Fibroblast of villous mesenchyme (primary cell): ENCODE measurements at regions not wholly inside any gene's neighbourhood (a gene's known extent, or its start where the extent isn't known, plus 50 kb on each side); places are given as distances from the start of the nearest gene placed in this dataset.
"Not testable (repeated sequence)": the region's sequence is repeated elsewhere in the genome, so short reads cannot be mapped to it uniquely, and the experiment has no call there.

Source experiments
- DNase-seq: peaks from one replicate; pipeline ENCODE4 v3.0.0-alpha.2; 2010; ENCODE audit warnings: low read depth
- H3K4me3 ChIP-seq: 2 replicates; pipeline ENCODE4 v1.5.1; 2011; ENCODE audit warnings: low read depth, mild to moderate bottlenecking, low read length
- TF ChIP-seq, protein P1 (sequence below): IDR thresholded peaks from 2 replicates; pipeline ENCODE4 v1.5.1; 2012; ENCODE audit warnings: low read depth, mild to moderate bottlenecking, low read length; ENCODE audit not compliant: insufficient read depth

- no peak for DNase-seq
- H3K4me3 ChIP-seq, result no peak overlapping the region
- TF ChIP-seq, protein P1, sequence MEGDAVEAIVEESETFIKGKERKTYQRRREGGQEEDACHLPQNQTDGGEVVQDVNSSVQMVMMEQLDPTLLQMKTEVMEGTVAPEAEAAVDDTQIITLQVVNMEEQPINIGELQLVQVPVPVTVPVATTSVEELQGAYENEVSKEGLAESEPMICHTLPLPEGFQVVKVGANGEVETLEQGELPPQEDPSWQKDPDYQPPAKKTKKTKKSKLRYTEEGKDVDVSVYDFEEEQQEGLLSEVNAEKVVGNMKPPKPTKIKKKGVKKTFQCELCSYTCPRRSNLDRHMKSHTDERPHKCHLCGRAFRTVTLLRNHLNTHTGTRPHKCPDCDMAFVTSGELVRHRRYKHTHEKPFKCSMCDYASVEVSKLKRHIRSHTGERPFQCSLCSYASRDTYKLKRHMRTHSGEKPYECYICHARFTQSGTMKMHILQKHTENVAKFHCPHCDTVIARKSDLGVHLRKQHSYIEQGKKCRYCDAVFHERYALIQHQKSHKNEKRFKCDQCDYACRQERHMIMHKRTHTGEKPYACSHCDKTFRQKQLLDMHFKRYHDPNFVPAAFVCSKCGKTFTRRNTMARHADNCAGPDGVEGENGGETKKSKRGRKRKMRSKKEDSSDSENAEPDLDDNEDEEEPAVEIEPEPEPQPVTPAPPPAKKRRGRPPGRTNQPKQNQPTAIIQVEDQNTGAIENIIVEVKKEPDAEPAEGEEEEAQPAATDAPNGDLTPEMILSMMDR, result no peak
Observed at GRCh38 chr14:99034711-99035171, 237.3 kb downstream of the BCL11B start.

- TF ChIP-seq, protein P1, result no peak
- no peak for DNase-seq
- no peak overlapping the region for H3K4me3 ChIP-seq
Observed at GRCh38 chr14:99035268-99035667, 236.7 kb downstream of the BCL11B start.

- DNase-seq, result peak; percentile 55
- TF ChIP-seq, protein P1, result no peak
- H3K4me3 ChIP-seq, result no peak overlapping the region
Observed at GRCh38 chr14:99035712-99036610, 236.0 kb downstream of the BCL11B start.

DNA sequence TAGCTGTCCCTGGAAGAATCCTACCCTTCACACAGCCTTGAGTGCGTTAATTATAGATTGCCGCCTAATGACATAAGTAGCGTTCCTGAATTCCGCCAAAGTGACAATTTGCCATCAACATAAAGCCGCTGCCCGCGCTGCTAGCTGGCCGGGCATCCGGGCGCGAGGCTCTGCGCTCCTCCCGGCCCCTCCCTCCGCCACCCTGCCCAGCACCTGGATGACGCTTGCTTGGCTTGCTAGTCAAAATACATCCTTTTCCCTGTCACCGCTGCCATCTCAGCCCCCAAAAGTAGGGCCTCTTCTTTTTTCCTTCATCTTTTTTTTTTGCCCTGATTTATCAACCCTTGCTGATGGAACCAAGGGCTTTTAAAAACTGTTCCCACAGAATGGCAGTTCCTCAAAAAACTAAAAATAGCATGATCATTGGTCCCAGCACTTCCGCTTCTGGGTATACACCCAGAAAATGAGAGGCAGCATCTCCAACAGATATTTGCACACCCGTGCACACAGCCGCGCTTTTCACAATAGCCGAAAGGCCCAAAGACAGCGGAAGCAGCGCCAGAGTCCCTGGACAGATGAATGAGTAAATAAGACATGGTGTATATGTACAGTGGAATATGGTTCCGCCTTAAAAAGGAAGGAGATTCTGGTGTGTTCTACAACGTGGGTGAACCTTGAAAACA, 235.2 kb downstream of the BCL11B start:
- no peak overlapping the region for H3K4me3 ChIP-seq
- no peak for DNase-seq
- TF ChIP-seq, protein P1, result no peak

DNA sequence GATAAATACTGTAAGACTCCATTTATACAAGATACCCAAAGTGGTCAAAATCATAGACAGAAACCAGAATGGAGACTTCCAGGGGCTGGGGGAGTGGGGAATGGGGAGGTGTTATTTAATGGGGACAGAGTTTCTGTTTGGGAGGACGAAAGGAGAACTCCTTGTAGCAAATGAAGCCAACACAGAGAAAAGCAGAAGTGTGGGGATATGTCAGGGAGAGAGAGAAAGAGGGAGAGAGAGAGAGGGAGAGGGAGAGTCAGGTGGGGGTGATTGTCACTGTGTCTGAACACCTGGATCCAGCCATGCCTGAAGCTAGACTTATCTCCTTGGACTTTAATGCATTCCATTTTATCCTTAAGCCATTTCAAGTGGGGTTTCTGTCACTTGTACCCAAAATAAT, 234.7 kb downstream of the BCL11B start:
- H3K4me3 ChIP-seq, DNase-seq: not testable (repeated sequence)

GRCh38 chr14:99037777-99038430, 234.1 kb downstream of the BCL11B start:
- TF ChIP-seq, protein P1, result no peak
- no peak overlapping the region for H3K4me3 ChIP-seq
- DNase-seq, result no peak

DNA sequence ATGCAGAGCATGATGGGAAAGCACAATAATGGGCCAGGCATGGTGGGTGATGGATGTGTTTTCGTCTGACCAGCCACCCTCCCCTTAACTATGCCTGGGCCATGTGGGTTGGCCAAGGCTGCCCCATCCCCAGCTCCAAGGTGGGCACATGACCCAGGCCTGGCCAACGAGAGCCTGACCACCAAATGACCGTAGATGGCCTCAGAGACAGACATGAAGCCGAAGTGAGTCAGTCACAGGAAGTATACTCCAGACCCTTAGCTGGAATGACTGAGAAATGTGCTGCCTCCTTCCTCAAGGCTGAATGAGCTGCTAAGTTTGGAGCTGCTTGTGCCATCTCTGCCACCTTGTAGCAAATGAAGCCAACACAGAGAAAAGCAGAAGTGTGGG, 233.6 kb downstream of the BCL11B start:
- TF ChIP-seq, protein P1, result no peak
- DNase-seq, result no peak
- no peak overlapping the region for H3K4me3 ChIP-seq
